GM19463 (cell line): ENCODE measurements at regions not wholly inside any gene's neighbourhood (a gene's known extent, or its start where the extent isn't known, plus 50 kb on each side); places are given as distances from the start of the nearest gene placed in this dataset.

Experiments
- ATAC-seq: cut with Tn5 transposase; IDR thresholded peaks from one replicate; pipeline ENCODE4 v1.9.1; 2021; ENCODE audit warnings: mild to moderate bottlenecking, moderate library complexity; ENCODE audit not compliant: unreplicated experiment

DNA sequence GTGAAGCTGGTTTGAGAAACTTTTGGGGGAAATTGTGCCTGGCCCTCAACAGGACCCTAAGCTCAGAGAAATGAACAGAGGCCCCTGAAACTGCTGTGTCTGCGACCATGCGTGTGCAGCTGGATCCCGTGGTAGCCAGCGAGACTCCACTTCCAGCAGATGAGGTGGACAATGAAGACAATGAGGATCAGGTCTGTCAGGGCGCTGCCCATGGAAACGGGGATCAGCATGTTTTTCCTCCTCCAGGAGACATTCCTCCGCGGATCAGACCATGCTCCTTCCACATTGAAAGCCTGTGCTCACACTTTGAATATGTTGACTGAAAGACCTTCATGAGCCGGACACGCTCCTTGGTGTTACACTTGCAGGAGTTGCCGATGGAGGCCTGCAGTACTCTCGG lies 1439.8 kb upstream of the ALCAM start:
- ATAC-seq: no peak

GRCh38 chr3:103927896-103928295 lies 1438.8 kb upstream of the ALCAM start:
- ATAC-seq: no peak

GRCh38 chr3:103937094-103937493 lies 1429.6 kb upstream of the ALCAM start:
- no peak for ATAC-seq

GRCh38 chr3:103947062-103947461 lies 1419.6 kb upstream of the ALCAM start:
- no peak for ATAC-seq

- no peak for ATAC-seq
Measured at GRCh38 chr3:103949693-103950092, 1417.0 kb upstream of the ALCAM start.

GRCh38 chr3:103950676-103951075 lies 1416.0 kb upstream of the ALCAM start:
- no peak for ATAC-seq

DNA sequence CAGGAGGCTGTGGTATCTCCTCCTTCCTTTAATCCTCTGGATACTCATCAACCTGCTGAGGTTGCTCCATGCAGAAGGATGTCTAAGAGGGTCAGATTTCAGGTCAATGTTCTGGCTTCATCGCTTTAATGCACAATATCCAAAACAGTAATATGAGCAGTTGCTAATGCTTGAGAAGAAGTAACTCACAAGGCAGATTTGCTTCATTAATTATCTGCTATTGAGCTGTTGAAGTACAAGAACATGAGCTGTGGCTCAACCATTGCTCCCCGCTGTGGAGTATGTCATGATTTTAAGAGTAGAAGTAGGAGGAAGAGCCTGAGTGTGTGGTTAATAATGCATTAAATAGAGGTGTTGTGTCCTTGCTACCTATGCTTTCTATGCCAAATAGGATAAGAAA lies 1412.9 kb upstream of the ALCAM start:
- ATAC-seq: no peak

- no peak for ATAC-seq
Measured at GRCh38 chr3:103960819-103961218, 1405.9 kb upstream of the ALCAM start.

GRCh38 chr3:103963599-103963998 lies 1403.1 kb upstream of the ALCAM start:
- ATAC-seq: no peak

- no peak for ATAC-seq
Measured at GRCh38 chr3:103965764-103966163, 1400.9 kb upstream of the ALCAM start.

- no peak for ATAC-seq
Measured at GRCh38 chr3:103966749-103967148, 1400.0 kb upstream of the ALCAM start.

DNA sequence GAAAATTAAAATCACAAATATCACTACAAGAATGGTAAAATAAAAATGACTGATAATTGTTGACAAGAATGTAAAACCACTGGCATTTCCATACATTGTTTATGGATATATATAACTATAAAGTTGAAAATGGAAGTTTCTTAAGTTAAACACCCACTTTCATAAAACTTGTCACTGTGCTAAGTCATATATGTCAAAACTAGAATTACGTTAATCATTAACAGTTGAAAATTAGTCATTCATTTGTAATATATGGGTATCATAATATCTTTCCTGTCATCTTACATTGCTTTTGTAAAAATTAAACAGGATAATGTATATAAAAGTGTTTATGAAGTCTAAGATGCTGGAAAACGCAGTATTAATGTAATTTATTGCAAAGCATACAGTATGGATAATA lies 1398.6 kb upstream of the ALCAM start:
- peak; percentile 56 for ATAC-seq

GRCh38 chr3:103968751-103969150 lies 1398.0 kb upstream of the ALCAM start:
- peak; percentile 89 for ATAC-seq

- peak; percentile 93 for ATAC-seq
Measured at GRCh38 chr3:103976931-103977339, 1389.8 kb upstream of the ALCAM start.

DNA sequence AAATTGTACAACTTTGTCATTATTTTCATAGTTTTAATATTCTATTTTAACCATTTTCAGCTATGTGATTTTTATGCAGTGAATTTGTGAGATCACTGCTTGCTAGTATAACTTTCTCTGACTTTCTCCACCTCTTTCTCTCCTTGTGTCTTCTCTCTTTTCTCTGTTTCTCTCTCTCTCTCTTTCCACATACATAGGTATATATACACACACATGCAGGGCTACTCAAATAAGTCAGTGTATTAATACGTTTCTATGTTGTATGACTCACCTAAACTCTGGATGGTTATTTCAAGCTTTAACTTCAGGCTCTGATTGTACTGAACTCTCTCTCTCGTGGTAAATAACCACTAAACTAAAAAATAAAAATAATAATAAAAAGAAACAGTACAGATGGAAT lies 1389.3 kb upstream of the ALCAM start:
- no peak for ATAC-seq

- no peak for ATAC-seq
Measured at GRCh38 chr3:103991461-103992115, 1375.1 kb upstream of the ALCAM start.

DNA sequence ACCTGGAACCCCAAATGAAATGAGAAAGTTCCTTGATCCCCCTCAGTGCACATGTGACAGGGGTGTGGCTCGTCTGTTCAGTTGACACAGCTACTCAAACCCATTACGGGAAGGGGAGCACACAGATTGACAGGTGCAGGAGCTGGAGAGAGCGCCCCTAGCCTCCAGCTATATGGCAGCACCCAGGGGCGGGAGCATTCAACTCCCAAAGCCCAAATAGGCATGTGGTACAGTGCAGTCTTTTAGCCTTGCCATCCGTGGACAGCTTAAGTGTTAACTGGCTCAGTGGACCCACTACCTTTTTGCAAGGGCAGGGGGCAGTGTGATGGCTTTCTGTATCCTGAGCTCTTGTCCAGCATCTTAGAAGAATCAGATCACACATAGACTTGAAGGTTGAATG lies 1374.2 kb upstream of the ALCAM start:
- no peak for ATAC-seq

- no peak for ATAC-seq
Measured at GRCh38 chr3:104004956-104005355, 1361.8 kb upstream of the ALCAM start.

DNA sequence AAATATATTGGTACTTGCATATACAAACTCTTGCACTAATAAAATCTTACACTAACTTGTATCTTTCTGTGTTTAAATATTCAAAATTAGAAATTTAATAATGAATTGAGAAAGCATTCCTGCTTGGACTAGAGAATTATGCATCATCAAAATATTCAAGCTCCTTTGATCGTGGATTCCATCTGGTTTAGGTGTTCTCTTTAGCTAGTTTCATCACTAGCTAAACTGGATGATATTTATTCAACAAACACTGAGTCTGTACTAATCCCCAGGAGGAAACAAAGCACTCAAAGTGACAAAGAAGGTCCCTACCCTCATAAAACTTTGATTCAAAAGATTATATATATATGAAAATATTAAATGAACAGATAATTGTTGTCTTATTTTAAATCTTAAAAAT lies 1360.9 kb upstream of the ALCAM start:
- no peak for ATAC-seq

DNA sequence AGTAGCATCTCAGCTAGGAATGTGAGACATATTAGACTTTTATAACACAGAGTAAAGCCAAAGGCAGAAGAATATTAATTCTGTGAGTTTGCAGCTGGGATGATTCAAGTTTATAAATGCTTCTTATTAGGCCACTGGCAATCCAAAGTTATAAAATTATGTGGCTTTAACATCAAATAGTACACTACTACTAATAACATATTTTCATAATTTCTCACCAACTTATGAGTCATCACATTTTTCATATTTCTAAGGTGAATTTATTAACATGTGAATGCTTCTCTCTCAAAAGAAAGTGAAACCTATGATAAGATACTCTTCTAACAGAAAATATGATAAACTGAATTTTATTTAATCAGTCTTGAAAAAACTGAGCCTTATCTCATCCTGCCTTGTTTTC lies 1348.2 kb upstream of the ALCAM start:
- ATAC-seq: no peak

DNA sequence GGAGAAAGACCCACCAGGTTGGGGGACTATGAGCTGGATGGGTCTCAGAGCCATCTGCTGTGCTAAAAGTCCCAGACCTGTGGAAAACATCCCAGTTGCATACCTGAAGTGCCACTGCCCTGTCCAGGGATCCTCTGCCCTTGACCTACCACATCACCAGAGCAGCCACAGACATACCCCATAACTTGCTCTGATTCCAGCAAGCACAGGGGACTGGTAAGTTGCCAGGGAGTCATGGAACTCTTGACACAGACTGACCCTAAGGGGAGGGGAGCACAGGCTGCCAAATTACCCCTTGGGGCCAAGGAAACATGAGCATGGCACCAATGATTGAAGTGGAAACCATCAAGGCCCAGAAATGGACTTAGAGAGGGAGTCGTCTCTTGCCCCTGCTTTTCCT lies 1335.1 kb upstream of the ALCAM start:
- no peak for ATAC-seq

DNA sequence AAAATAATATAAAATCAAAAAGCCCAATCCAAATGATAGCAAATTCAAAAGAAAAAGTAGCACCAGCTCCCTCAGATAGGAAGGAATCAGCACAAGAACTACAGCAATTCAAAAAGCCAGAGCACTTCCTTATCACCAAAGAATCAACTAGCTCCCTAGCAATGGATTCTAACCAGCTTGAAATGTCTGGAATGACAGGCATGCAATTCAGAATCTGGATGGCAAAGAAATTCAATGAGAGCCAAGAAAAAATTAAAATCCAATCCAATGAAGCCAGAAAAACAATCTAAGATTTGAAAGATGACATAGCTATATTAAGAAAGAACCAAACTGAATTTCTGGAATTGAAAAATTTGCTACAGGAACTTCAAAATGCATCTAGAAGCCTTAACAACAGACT lies 1334.4 kb upstream of the ALCAM start:
- ATAC-seq: no peak

GRCh38 chr3:104040896-104041295 lies 1325.8 kb upstream of the ALCAM start:
- ATAC-seq: peak; percentile 65
